ENCODE measurements at regions not wholly inside any gene's neighbourhood (a gene's known extent, or its start where the extent isn't known, plus 50 kb on each side); places are given as distances from the start of the nearest gene placed in this dataset.

DNA sequence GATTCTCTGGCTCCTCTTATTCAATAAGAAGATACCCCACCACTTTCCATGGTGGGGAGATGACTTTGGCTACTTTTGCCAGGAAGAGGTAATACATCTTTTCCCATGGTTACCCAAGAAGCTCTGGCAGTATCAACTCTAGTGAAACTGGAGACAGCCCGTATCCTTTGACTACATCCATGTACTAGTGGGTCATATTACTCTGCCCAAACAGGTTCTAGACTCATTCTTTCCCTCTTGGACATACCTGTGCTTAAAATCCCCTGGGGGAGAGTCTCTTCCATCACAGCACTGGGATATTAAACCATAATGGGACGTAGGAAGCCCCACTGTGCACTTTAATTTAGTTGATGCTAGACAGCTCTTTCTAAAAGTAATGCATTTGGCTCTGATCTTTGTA lies 144.7 kb upstream of the KLF12 start:
- Histone ChIP-seq H3K4me3 (ENCODE audit: low read depth, low read length) (no peak overlapping the region), H3K9me3 (ENCODE audit: severe bottlenecking) (no peaks in the 10 kb centered on the region), H3K36me3 (no peaks in the 10 kb centered on the region)

GRCh38 chr13:74274916-74275315 lies 140.7 kb upstream of the KLF12 start:
- Histone ChIP-seq H3K27ac (no peak overlapping the region), H3K36me3 (no peaks in the 10 kb centered on the region), H3K27me3 (ENCODE audit: insufficient read depth, low read depth, severe bottlenecking) (no peaks in the 10 kb centered on the region), H3K9me3 (ENCODE audit: severe bottlenecking) (no peaks in the 10 kb centered on the region), H3K4me3 (ENCODE audit: low read depth, low read length) (no peak overlapping the region)
- no peak for DNase-seq
- TF ChIP-seq CTCF (IDR thresholded peaks at IDR 0.05; ENCODE audit: low read depth, low read length) = no peak

More for the DNA sequence above, 144.7 kb upstream of the KLF12 start:
- TF ChIP-seq CTCF (IDR thresholded peaks at IDR 0.05; ENCODE audit: low read depth, low read length) = no peak
- Histone ChIP-seq H3K27ac (no peak overlapping the region), H3K27me3 (ENCODE audit: insufficient read depth, low read depth, severe bottlenecking) (no peaks in the 10 kb centered on the region)
- no peak for DNase-seq

DNA sequence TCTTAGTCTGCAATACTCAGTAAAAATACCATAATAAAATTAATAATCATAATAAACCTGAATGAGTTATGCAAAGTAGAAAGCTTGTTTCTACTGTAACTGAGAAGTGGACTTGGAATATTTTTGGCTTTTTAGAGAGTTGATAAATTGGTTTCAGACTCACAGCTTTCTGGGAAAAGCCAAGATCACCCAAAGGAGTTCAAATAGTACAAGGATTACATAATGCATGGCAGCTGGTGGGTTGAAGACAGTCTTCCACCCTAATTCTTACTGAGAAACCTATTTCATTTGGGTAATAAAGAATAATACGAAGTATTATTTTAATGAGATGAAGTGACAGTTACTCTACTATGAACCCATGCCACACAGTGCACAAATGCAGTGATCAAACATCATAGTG lies 139.4 kb upstream of the KLF12 start:
- H3K9me3 ChIP-seq (ENCODE audit: severe bottlenecking) = no peaks in the 10 kb centered on the region
- H3K27me3 ChIP-seq (ENCODE audit: insufficient read depth, low read depth, severe bottlenecking) = no peaks in the 10 kb centered on the region
- TF ChIP-seq CTCF (IDR thresholded peaks at IDR 0.05; ENCODE audit: low read depth, low read length) = no peak
- H3K4me3 ChIP-seq (ENCODE audit: low read depth, low read length) = no peak overlapping the region
- H3K27ac ChIP-seq = no peak overlapping the region
- DNase-seq = no peak
- no peaks in the 10 kb centered on the region for H3K36me3 ChIP-seq

GRCh38 chr13:74272826-74273225 lies 138.6 kb upstream of the KLF12 start:
- no peak for DNase-seq
- no peak overlapping the region for H3K27ac ChIP-seq
- TF ChIP-seq CTCF (IDR thresholded peaks at IDR 0.05; ENCODE audit: low read depth, low read length) = no peak
- no peaks in the 10 kb centered on the region for H3K36me3 ChIP-seq
- H3K9me3 ChIP-seq (ENCODE audit: severe bottlenecking) = no peaks in the 10 kb centered on the region
- H3K4me3 ChIP-seq (ENCODE audit: low read depth, low read length) = no peak overlapping the region
- no peaks in the 10 kb centered on the region for H3K27me3 ChIP-seq (ENCODE audit: insufficient read depth, low read depth, severe bottlenecking)

GRCh38 chr13:74270018-74270417 lies 135.8 kb upstream of the KLF12 start:
- TF ChIP-seq CTCF (IDR thresholded peaks at IDR 0.05; ENCODE audit: low read depth, low read length) = no peak
- no peaks in the 10 kb centered on the region for H3K36me3 ChIP-seq
- no peaks in the 10 kb centered on the region for H3K27me3 ChIP-seq (ENCODE audit: insufficient read depth, low read depth, severe bottlenecking)
- DNase-seq = no peak
- no peak overlapping the region for H3K4me3 ChIP-seq (ENCODE audit: low read depth, low read length)
- H3K27ac ChIP-seq = no peak overlapping the region
- H3K9me3 ChIP-seq (ENCODE audit: severe bottlenecking) = no peaks in the 10 kb centered on the region

DNA sequence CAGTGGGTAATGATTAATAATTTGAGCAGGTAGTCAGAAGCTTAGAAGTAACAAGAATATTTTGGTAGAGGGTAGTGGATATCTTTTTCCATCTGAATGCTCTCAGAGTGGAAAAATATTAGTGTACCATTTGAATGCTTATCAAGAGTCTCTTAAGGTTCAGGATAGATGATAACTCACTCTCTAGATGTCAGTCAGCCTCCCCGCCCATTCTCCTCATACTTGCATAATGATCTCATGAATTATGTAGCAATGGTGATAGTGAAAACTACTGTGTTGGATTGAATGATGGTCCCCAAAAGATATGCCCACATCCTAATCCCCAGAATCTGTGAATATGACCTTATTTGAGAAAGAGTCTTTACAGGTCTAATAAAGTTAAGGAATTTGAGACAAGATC lies 132.7 kb upstream of the KLF12 start:
- no peaks in the 10 kb centered on the region for H3K9me3 ChIP-seq (ENCODE audit: severe bottlenecking)
- no peaks in the 10 kb centered on the region for H3K36me3 ChIP-seq
- H3K4me3 ChIP-seq (ENCODE audit: low read depth, low read length) = no peak overlapping the region
- TF ChIP-seq CTCF (IDR thresholded peaks at IDR 0.05; ENCODE audit: low read depth, low read length) = no peak
- no peak for DNase-seq
- no peaks in the 10 kb centered on the region for H3K27me3 ChIP-seq (ENCODE audit: insufficient read depth, low read depth, severe bottlenecking)
- no peak overlapping the region for H3K27ac ChIP-seq

All from WERI-Rb-1 (cell line).